H9 (cell line): ENCODE measurements at regions not wholly inside any gene's neighbourhood (a gene's known extent, or its start where the extent isn't known, plus 50 kb on each side); places are given as distances from the start of the nearest gene placed in this dataset.

Source experiments
- DNase-seq: peaks from one replicate; pipeline ENCODE4 v3.0.0-alpha.2; 2017
- H2AFZ ChIP-seq: one replicate; pipeline ENCODE4 v1.6.1; 2013; ENCODE audit warnings: mild to moderate bottlenecking, low read length, control low read depth, moderate library complexity
- H2AK5ac ChIP-seq: 2 replicates; pipeline ENCODE4 v1.6.1; 2013; ENCODE audit warnings: low read length, control low read depth, mixed read lengths; ENCODE audit not compliant: insufficient read length
- H2BK120ac ChIP-seq: one replicate; pipeline ENCODE4 v1.6.1; 2013; ENCODE audit warnings: low read depth, mild to moderate bottlenecking, low read length, control low read depth, inconsistent platforms; ENCODE audit not compliant: poor library complexity, severe bottlenecking
- H2BK12ac ChIP-seq: 2 replicates; pipeline ENCODE4 v1.6.1; 2013; ENCODE audit warnings: low read length, control low read depth, mixed read lengths, low read depth; ENCODE audit not compliant: insufficient read length
- H2BK15ac ChIP-seq: 2 replicates; pipeline ENCODE4 v1.6.1; 2013; ENCODE audit warnings: low read depth, low read length, control low read depth
- H2BK20ac ChIP-seq: one replicate; pipeline ENCODE4 v1.6.1; 2013; ENCODE audit warnings: low read depth, mild to moderate bottlenecking, low read length, control low read depth, inconsistent platforms; ENCODE audit not compliant: poor library complexity, severe bottlenecking
- H2BK5ac ChIP-seq: 2 replicates; pipeline ENCODE4 v1.6.1; 2013; ENCODE audit warnings: low read length, control low read depth, mixed read lengths; ENCODE audit not compliant: insufficient read length
- H3K14ac ChIP-seq: 2 replicates; pipeline ENCODE4 v1.6.1; 2013; ENCODE audit warnings: low read length, control low read depth; ENCODE audit not compliant: insufficient read depth
- H3K18ac ChIP-seq: 2 replicates; pipeline ENCODE4 v1.6.1; 2013; ENCODE audit warnings: low read depth, mild to moderate bottlenecking, mixed read lengths, low read length, control low read depth; ENCODE audit not compliant: insufficient read length
- H3K23ac ChIP-seq: 2 replicates; pipeline ENCODE4 v1.6.1; 2013; ENCODE audit warnings: low read length, control low read depth, mixed read lengths, low read depth; ENCODE audit not compliant: insufficient read length
- H3K23me2 ChIP-seq: 2 replicates; pipeline ENCODE4 v1.6.1; 2013; ENCODE audit warnings: low read depth, mild to moderate bottlenecking, mixed read lengths, low read length, control low read depth; ENCODE audit not compliant: insufficient read length, poor library complexity, severe bottlenecking
- H3K27ac ChIP-seq: 2 replicates; pipeline ENCODE4 v1.5.1; 2013; ENCODE audit warnings: low read length, control low read depth, mixed read lengths, low read depth; ENCODE audit not compliant: insufficient read length
- H3K27me3 ChIP-seq: 2 replicates; pipeline ENCODE4 v1.6.1; 2013; ENCODE audit warnings: low read length, control low read depth, inconsistent platforms; ENCODE audit not compliant: insufficient read depth
- H3K4ac ChIP-seq: 2 replicates; pipeline ENCODE4 v1.6.1; 2013; ENCODE audit warnings: low read depth, mild to moderate bottlenecking, control low read depth, inconsistent platforms, low read length, moderate library complexity
- H3K4me1 ChIP-seq: 2 replicates; pipeline ENCODE4 v1.6.1; 2013; ENCODE audit warnings: low read length, control low read depth, inconsistent platforms; ENCODE audit not compliant: insufficient read depth
- H3K4me2 ChIP-seq: 2 replicates; pipeline ENCODE4 v1.6.1; 2013; ENCODE audit warnings: low read length, control low read depth, mixed read lengths; ENCODE audit not compliant: insufficient read length, insufficient read depth
- H3K56ac ChIP-seq: 2 replicates; pipeline ENCODE4 v1.6.1; 2013; ENCODE audit warnings: low read depth, mild to moderate bottlenecking, mixed read lengths, low read length, control low read depth; ENCODE audit not compliant: insufficient read length
- H3K79me1 ChIP-seq: 2 replicates; pipeline ENCODE4 v1.6.1; 2013; ENCODE audit warnings: low read depth, mild to moderate bottlenecking, moderate library complexity, low read length, control low read depth, inconsistent platforms; ENCODE audit not compliant: insufficient read depth, poor library complexity, severe bottlenecking
- H3K79me2 ChIP-seq: 2 replicates; pipeline ENCODE4 v1.6.1; 2013; ENCODE audit warnings: low read length, control low read depth, inconsistent platforms; ENCODE audit not compliant: insufficient read depth
- H3K9ac ChIP-seq: 2 replicates; pipeline ENCODE4 v1.6.1; 2013; ENCODE audit warnings: low read length, control low read depth, mixed read lengths; ENCODE audit not compliant: insufficient read length; ENCODE audit errors: extremely low read depth
- H3K9me3 ChIP-seq: one replicate; pipeline ENCODE4 v1.6.1; 2013; ENCODE audit warnings: low read depth, low read length, inconsistent platforms; ENCODE audit not compliant: control insufficient read depth
- H3T11ph ChIP-seq: one replicate; pipeline ENCODE4 v1.6.1; 2013; ENCODE audit warnings: mild to moderate bottlenecking, low read length, control low read depth, inconsistent platforms
- H4K20me1 ChIP-seq: one replicate; pipeline ENCODE4 v1.6.1; 2013; ENCODE audit not compliant: control insufficient read depth, insufficient read length, insufficient read depth
- H4K5ac ChIP-seq: 2 replicates; pipeline ENCODE4 v1.6.1; 2013; ENCODE audit warnings: low read depth, mild to moderate bottlenecking, mixed read lengths, low read length, control low read depth; ENCODE audit not compliant: insufficient read length
- H4K8ac ChIP-seq: replicated peaks from 2 replicates; pipeline ENCODE4 v1.6.1; 2013; ENCODE audit warnings: low read length, control low read depth, mixed read lengths, low read depth; ENCODE audit not compliant: insufficient read length
- H4K91ac ChIP-seq: 2 replicates; pipeline ENCODE4 v1.6.1; 2013; ENCODE audit warnings: low read depth, mild to moderate bottlenecking, moderate library complexity, mixed read lengths, low read length, control low read depth; ENCODE audit not compliant: insufficient read length
- H3K27ac Mint-ChIP-seq, 3 experiments: 2 replicates in 2 of 3; 3 replicates in 1 of 3; pipeline ENCODE4 v1.8.0; 2020 to 2021; ENCODE audit warnings: mixed read lengths in 3 of 3, mild to moderate bottlenecking in 1 of 3, moderate library complexity in 1 of 3
- H3K27me3 Mint-ChIP-seq: 2 replicates; pipeline ENCODE4 v1.8.0; 2021; ENCODE audit warnings: low read depth, mild to moderate bottlenecking, moderate library complexity, mixed read lengths
- H3K36me3 Mint-ChIP-seq, 3 experiments: 2 replicates in 2 of 3; 3 replicates in 1 of 3; pipeline ENCODE4 v1.8.0; 2020 to 2021; ENCODE audit warnings: low read depth in 3 of 3, mixed read lengths in 3 of 3; ENCODE audit not compliant: insufficient read depth in 1 of 3
- H3K4me1 Mint-ChIP-seq, 2 experiments: 2 replicates each; pipeline ENCODE4 v1.8.0; 2020; ENCODE audit warnings: mixed read lengths in 2 of 2
- H3K4me3 Mint-ChIP-seq, 2 experiments: 2 replicates in 1 of 2; 3 replicates in 1 of 2; pipeline ENCODE4 v1.8.0; 2020 to 2021; ENCODE audit warnings: mild to moderate bottlenecking in 2 of 2, mixed read lengths in 2 of 2, moderate library complexity in 1 of 2
- H3K9me3 Mint-ChIP-seq, 2 experiments: 2 replicates in 1 of 2; 3 replicates in 1 of 2; pipeline ENCODE4 v1.8.0; 2020; ENCODE audit warnings: mild to moderate bottlenecking in 2 of 2, mixed read lengths in 2 of 2, moderate library complexity in 1 of 2
- WGBS: extraction: QIAGEN DNeasy Blood & Tissue Kit; methylation state at CpG from one replicate; pipeline ENCODE4 v1.1.7; 2013; ENCODE audit warnings: missing lambda C conversion rate, low lambda C conversion rate, mixed read lengths; ENCODE audit not compliant: insufficient read length; ENCODE audit errors: extremely low coverage; 5-methylcytosine and 5-hydroxymethylcytosine counted together
- TF ChIP-seq, protein P1 (sequence below): fragments of 200-600 bp; sonication (generic); conservative IDR thresholded peaks from 3 replicates; pipeline ENCODE4 v1.8.0; 2021; ENCODE audit warnings: antibody characterized with exemption, mild to moderate bottlenecking

DNA sequence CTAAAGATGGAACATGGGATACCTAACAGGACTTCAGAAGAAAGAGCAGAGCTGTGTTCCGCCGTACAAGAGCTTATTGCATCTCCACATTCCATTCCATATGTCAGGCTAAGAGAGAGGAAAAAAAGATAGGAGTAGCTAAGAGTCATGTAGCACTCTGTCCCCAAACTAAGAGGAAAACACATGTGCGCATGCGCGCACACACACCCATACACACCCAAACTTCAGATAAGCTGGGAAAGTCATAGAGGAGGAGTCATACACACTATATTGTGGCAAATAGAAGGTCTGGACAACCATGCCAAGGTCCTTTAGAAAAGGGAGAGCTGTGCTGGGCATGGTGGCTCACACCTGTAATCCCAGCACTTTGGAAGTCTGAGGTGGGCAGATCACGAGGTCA lies 132.4 kb downstream of the RAB11FIP2 start:
- no peaks in the 10 kb centered on the region for H3K4me1 ChIP-seq
- H2BK5ac ChIP-seq: no peak overlapping the region
- H4K91ac ChIP-seq: no peak overlapping the region
- no peak overlapping the region for H2AK5ac ChIP-seq
- H3K9me3 Mint-ChIP-seq: no peaks in the 10 kb centered on the region
- H4K20me1 ChIP-seq: no peaks in the 10 kb centered on the region
- no peak overlapping the region for H3K4me3 Mint-ChIP-seq
- H2BK15ac ChIP-seq: no peak overlapping the region
- no peak overlapping the region for H2BK12ac ChIP-seq
- no peak overlapping the region for H3K9ac ChIP-seq
- no peak overlapping the region for H3K14ac ChIP-seq
- no peak overlapping the region for H2BK20ac ChIP-seq
- H3K9me3 ChIP-seq: no peaks in the 10 kb centered on the region
- H3K23me2 ChIP-seq: no peaks in the 10 kb centered on the region
- no peak overlapping the region for H3T11ph ChIP-seq
- no peaks in the 10 kb centered on the region for H3K27me3 ChIP-seq
- H3K56ac ChIP-seq: no peak overlapping the region
- H3K4ac ChIP-seq: no peak overlapping the region
- H3K27ac ChIP-seq: no peak overlapping the region
- no peak overlapping the region for H3K23ac ChIP-seq
- no peak overlapping the region for H3K27ac Mint-ChIP-seq
- H2BK120ac ChIP-seq: no peak overlapping the region
- H3K4me1 Mint-ChIP-seq: no peaks in the 10 kb centered on the region
- no peak overlapping the region for H3K18ac ChIP-seq
- H3K79me2 ChIP-seq: no peaks in the 10 kb centered on the region
- H4K5ac ChIP-seq: no peak overlapping the region
- TF ChIP-seq, protein P1, sequence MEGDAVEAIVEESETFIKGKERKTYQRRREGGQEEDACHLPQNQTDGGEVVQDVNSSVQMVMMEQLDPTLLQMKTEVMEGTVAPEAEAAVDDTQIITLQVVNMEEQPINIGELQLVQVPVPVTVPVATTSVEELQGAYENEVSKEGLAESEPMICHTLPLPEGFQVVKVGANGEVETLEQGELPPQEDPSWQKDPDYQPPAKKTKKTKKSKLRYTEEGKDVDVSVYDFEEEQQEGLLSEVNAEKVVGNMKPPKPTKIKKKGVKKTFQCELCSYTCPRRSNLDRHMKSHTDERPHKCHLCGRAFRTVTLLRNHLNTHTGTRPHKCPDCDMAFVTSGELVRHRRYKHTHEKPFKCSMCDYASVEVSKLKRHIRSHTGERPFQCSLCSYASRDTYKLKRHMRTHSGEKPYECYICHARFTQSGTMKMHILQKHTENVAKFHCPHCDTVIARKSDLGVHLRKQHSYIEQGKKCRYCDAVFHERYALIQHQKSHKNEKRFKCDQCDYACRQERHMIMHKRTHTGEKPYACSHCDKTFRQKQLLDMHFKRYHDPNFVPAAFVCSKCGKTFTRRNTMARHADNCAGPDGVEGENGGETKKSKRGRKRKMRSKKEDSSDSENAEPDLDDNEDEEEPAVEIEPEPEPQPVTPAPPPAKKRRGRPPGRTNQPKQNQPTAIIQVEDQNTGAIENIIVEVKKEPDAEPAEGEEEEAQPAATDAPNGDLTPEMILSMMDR: no peak
- no peak for DNase-seq
- H3K4me2 ChIP-seq: no peak overlapping the region
- peaks cover 3% of the 10 kb centered on the region for H3K27me3 Mint-ChIP-seq
- no peak overlapping the region for H2AFZ ChIP-seq
- H4K8ac ChIP-seq: no peak overlapping the region
- no peaks in the 10 kb centered on the region for H3K79me1 ChIP-seq
- no peaks in the 10 kb centered on the region for H3K36me3 Mint-ChIP-seq
- no CpG with 5 or more reads among the region's 6 CpGs for WGBS
